IgD-negative memory B cell (primary cell): ENCODE measurements at regions not wholly inside any gene's neighbourhood (a gene's known extent, or its start where the extent isn't known, plus 50 kb on each side); places are given as distances from the start of the nearest gene placed in this dataset.

Experiments
- H3K27ac Mint-ChIP-seq, 3 donors: one replicate each; pipeline ENCODE4 v1.8.0; 2020 to 2022; ENCODE audit warnings: mild to moderate bottlenecking in 3 of 3, mixed read lengths in 3 of 3, moderate library complexity in 1 of 3
- H3K27me3 Mint-ChIP-seq: one replicate; pipeline ENCODE4 v1.8.0; 2021; ENCODE audit warnings: mixed read lengths
- H3K36me3 Mint-ChIP-seq: one replicate; pipeline ENCODE4 v1.8.0; 2020; ENCODE audit warnings: mild to moderate bottlenecking, mixed read lengths
- H3K4me1 Mint-ChIP-seq, 3 donors: one replicate each; pipeline ENCODE4 v1.8.0; 2020 to 2022; ENCODE audit warnings: mixed read lengths in 3 of 3, mild to moderate bottlenecking in 1 of 3
- H3K4me3 Mint-ChIP-seq, 4 donors: one replicate each; pipeline ENCODE4 v1.8.0; 2020 to 2022; ENCODE audit warnings: mild to moderate bottlenecking in 4 of 4, mixed read lengths in 4 of 4, moderate library complexity in 3 of 4
- H3K9me3 Mint-ChIP-seq, 3 donors: one replicate each; pipeline ENCODE4 v1.8.0; 2020 to 2021; ENCODE audit warnings: mixed read lengths in 3 of 3, mild to moderate bottlenecking in 1 of 3

GRCh38 chr1:229112832-229113548 is 157.9 kb upstream of the RAB4A start:
- no peak overlapping the region for H3K4me3 Mint-ChIP-seq
- peaks cover 12% of the 10 kb centered on the region for H3K27me3 Mint-ChIP-seq
- H3K27ac Mint-ChIP-seq = no peak overlapping the region
- no peaks in the 10 kb centered on the region for H3K9me3 Mint-ChIP-seq
- H3K36me3 Mint-ChIP-seq = no peaks in the 10 kb centered on the region
- H3K4me1 Mint-ChIP-seq = peaks cover 0 to 1% (median 0%) of the 10 kb centered on the region in 3 donors

- peaks cover 5% of the 10 kb centered on the region for H3K27me3 Mint-ChIP-seq
- H3K27ac Mint-ChIP-seq = no peak overlapping the region
- H3K4me3 Mint-ChIP-seq = no peak overlapping the region
- peaks cover 0 to 5% (median 0%) of the 10 kb centered on the region in 3 donors for H3K9me3 Mint-ChIP-seq
- peaks cover 2% of the 10 kb centered on the region for H3K36me3 Mint-ChIP-seq
- H3K4me1 Mint-ChIP-seq = peaks cover 0 to 1% (median 0%) of the 10 kb centered on the region in 3 donors
Measured at GRCh38 chr1:229114315-229114714, 156.6 kb upstream of the RAB4A start.

- H3K36me3 Mint-ChIP-seq = peaks cover 2% of the 10 kb centered on the region
- H3K9me3 Mint-ChIP-seq = peaks cover 1 to 11% (median 2%) of the 10 kb centered on the region in 3 donors
- H3K4me3 Mint-ChIP-seq = no peak overlapping the region
- H3K4me1 Mint-ChIP-seq = peaks cover 0 to 1% (median 0%) of the 10 kb centered on the region in 3 donors
- peaks cover 5% of the 10 kb centered on the region for H3K27me3 Mint-ChIP-seq
- H3K27ac Mint-ChIP-seq = peak overlapping the region in 1 of 3 donors; percentile 36
Measured at GRCh38 chr1:229114850-229115365, 156.0 kb upstream of the RAB4A start.

GRCh38 chr1:229116114-229116513 is 154.8 kb upstream of the RAB4A start:
- Mint-ChIP-seq H3K9me3 (peaks cover 1 to 14% (median 2%) of the 10 kb centered on the region in 3 donors), H3K27ac (no peak overlapping the region), H3K4me3 (no peak overlapping the region), H3K36me3 (peaks cover 2% of the 10 kb centered on the region), H3K27me3 (peaks cover 5% of the 10 kb centered on the region), H3K4me1 (peaks cover 0 to 2% (median 1%) of the 10 kb centered on the region in 3 donors)

- H3K9me3 Mint-ChIP-seq = peaks cover 1 to 14% (median 2%) of the 10 kb centered on the region in 3 donors
- H3K27ac Mint-ChIP-seq = no peak overlapping the region
- H3K27me3 Mint-ChIP-seq = peaks cover 7% of the 10 kb centered on the region
- peaks cover 2% of the 10 kb centered on the region for H3K36me3 Mint-ChIP-seq
- peaks cover 0 to 2% (median 0%) of the 10 kb centered on the region in 3 donors for H3K4me1 Mint-ChIP-seq
- H3K4me3 Mint-ChIP-seq = no peak overlapping the region
Measured at GRCh38 chr1:229117664-229118300, 153.1 kb upstream of the RAB4A start.

- H3K27ac Mint-ChIP-seq = no peak overlapping the region
- H3K4me3 Mint-ChIP-seq = no peak overlapping the region
- peaks cover 1 to 14% (median 2%) of the 10 kb centered on the region in 3 donors for H3K9me3 Mint-ChIP-seq
- peaks cover 2% of the 10 kb centered on the region for H3K36me3 Mint-ChIP-seq
- peaks cover 0 to 2% (median 0%) of the 10 kb centered on the region in 3 donors for H3K4me1 Mint-ChIP-seq
- peaks cover 7% of the 10 kb centered on the region for H3K27me3 Mint-ChIP-seq
Measured at GRCh38 chr1:229118477-229119061, 152.3 kb upstream of the RAB4A start.

- Mint-ChIP-seq H3K4me3 (no peak overlapping the region), H3K4me1 (peaks cover 0 to 3% (median 0%) of the 10 kb centered on the region in 3 donors), H3K27ac (no peak overlapping the region)
Measured at GRCh38 chr1:229119161-229119560, 151.8 kb upstream of the RAB4A start.

GRCh38 chr1:229119876-229120275 is 151.0 kb upstream of the RAB4A start:
- peaks cover 1 to 14% (median 2%) of the 10 kb centered on the region in 3 donors for H3K9me3 Mint-ChIP-seq

More at GRCh38 chr1:229119161-229119560, 151.8 kb upstream of the RAB4A start:
- Mint-ChIP-seq H3K9me3 (peaks cover 1 to 14% (median 2%) of the 10 kb centered on the region in 3 donors), H3K27me3 (peaks cover 7% of the 10 kb centered on the region), H3K36me3 (peaks cover 2% of the 10 kb centered on the region)

GRCh38 chr1:229121845-229122436 is 149.0 kb upstream of the RAB4A start:
- Mint-ChIP-seq H3K36me3 (peaks cover 2% of the 10 kb centered on the region), H3K27ac (no peak overlapping the region), H3K4me3 (no peak overlapping the region), H3K4me1 (peaks cover 0 to 3% (median under 1%) of the 10 kb centered on the region in 3 donors), H3K27me3 (peaks cover 4% of the 10 kb centered on the region), H3K9me3 (peaks cover 1 to 14% (median 2%) of the 10 kb centered on the region in 3 donors)

More at GRCh38 chr1:229119876-229120275, 151.0 kb upstream of the RAB4A start:
- H3K27me3 Mint-ChIP-seq = peaks cover 3% of the 10 kb centered on the region
- peaks cover 0 to 3% (median 0%) of the 10 kb centered on the region in 3 donors for H3K4me1 Mint-ChIP-seq
- peaks cover 2% of the 10 kb centered on the region for H3K36me3 Mint-ChIP-seq
- H3K4me3 Mint-ChIP-seq = no peak overlapping the region
- H3K27ac Mint-ChIP-seq = no peak overlapping the region

- no peak overlapping the region for H3K4me3 Mint-ChIP-seq
- H3K27ac Mint-ChIP-seq = peak overlapping the region in 1 of 3 donors; percentile 50
- H3K4me1 Mint-ChIP-seq = peaks cover 0 to 6% (median 4%) of the 10 kb centered on the region in 3 donors
- H3K36me3 Mint-ChIP-seq = peaks cover 2% of the 10 kb centered on the region
- peaks cover 1 to 14% (median 2%) of the 10 kb centered on the region in 3 donors for H3K9me3 Mint-ChIP-seq
- H3K27me3 Mint-ChIP-seq = peaks cover 4% of the 10 kb centered on the region
Measured at GRCh38 chr1:229122606-229123005, 148.3 kb upstream of the RAB4A start.

GRCh38 chr1:229124116-229124515 is 146.8 kb upstream of the RAB4A start:
- peaks cover 8 to 13% (median 9%) of the 10 kb centered on the region in 3 donors for H3K4me1 Mint-ChIP-seq
- peaks cover 8% of the 10 kb centered on the region for H3K27me3 Mint-ChIP-seq
- H3K36me3 Mint-ChIP-seq = no peaks in the 10 kb centered on the region
- H3K9me3 Mint-ChIP-seq = peaks cover 1 to 11% (median 2%) of the 10 kb centered on the region in 3 donors
- no peak overlapping the region for H3K4me3 Mint-ChIP-seq
- H3K27ac Mint-ChIP-seq = no peak overlapping the region

- no peak overlapping the region for H3K27ac Mint-ChIP-seq
- H3K9me3 Mint-ChIP-seq = peaks cover 0 to 6% (median 0%) of the 10 kb centered on the region in 3 donors
- H3K27me3 Mint-ChIP-seq = peaks cover 12% of the 10 kb centered on the region
- no peaks in the 10 kb centered on the region for H3K36me3 Mint-ChIP-seq
- peaks cover 8 to 13% (median 11%) of the 10 kb centered on the region in 3 donors for H3K4me1 Mint-ChIP-seq
- H3K4me3 Mint-ChIP-seq = no peak overlapping the region
Measured at GRCh38 chr1:229124520-229125124, 146.3 kb upstream of the RAB4A start.

- Mint-ChIP-seq H3K36me3 (no peaks in the 10 kb centered on the region), H3K27ac (no peak overlapping the region), H3K27me3 (peaks cover 27% of the 10 kb centered on the region), H3K4me1 (peaks cover 11 to 24% (median 19%) of the 10 kb centered on the region in 3 donors), H3K4me3 (no peak overlapping the region), H3K9me3 (peaks cover 0 to 2% (median 0%) of the 10 kb centered on the region in 3 donors)
Measured at GRCh38 chr1:229127301-229127700, 143.6 kb upstream of the RAB4A start.

GRCh38 chr1:229128066-229128608 is 142.8 kb upstream of the RAB4A start:
- peaks cover 11 to 24% (median 19%) of the 10 kb centered on the region in 3 donors for H3K4me1 Mint-ChIP-seq
- no peak overlapping the region for H3K27ac Mint-ChIP-seq
- no peaks in the 10 kb centered on the region for H3K36me3 Mint-ChIP-seq
- peaks cover 25% of the 10 kb centered on the region for H3K27me3 Mint-ChIP-seq
- no peak overlapping the region for H3K4me3 Mint-ChIP-seq
- peaks cover 0 to 2% (median 0%) of the 10 kb centered on the region in 3 donors for H3K9me3 Mint-ChIP-seq
